ENCODE measurements at regions not wholly inside any gene's neighbourhood (a gene's known extent, or its start where the extent isn't known, plus 50 kb on each side); places are given as distances from the start of the nearest gene placed in this dataset.

- DNase-seq, result no peak
These were observed 150.2 kb downstream of the ACTBL2 start for GRCh38 chr5:57332361-57332760.

GRCh38 chr5:57327561-57328367, 153.9 kb downstream of the GPBP1 start:
- no peak for DNase-seq

DNA sequence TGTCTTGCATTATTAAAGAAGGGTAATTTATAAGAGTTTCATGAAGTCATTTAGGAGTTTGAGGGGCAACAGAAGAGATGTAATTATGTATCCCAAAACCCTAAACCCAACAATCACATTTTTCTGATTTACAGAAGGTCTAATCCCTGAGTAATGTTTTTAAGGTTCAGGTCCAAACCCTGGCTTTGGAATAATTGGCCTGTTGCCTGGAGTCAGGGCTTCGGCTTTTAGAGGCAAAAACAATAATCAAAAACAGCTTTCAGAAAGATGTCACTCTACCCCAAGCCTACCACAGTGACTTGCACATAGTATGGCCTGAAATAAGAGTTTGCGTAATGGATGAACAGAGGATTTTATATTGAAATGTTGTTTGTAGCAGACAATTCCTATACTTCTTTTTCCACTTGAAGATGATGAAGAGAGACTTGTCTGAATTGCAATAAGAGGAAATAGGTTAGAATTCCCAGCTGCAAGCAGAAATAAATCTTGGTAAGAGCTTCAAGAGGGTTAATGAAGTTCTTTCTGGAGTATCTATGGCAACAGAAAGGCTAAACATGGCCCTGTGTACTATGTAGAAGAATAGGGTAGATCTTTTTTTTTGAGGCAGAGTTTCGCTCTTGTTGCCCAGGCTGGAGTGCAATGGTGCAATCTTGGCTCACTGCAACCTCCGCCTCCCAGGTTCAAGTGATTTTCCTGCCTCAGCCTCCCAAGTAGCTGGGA, 152.0 kb downstream of the GPBP1 start:
- no peak for DNase-seq

- DNase-seq, result no peak
These were observed 151.0 kb downstream of the GPBP1 start for GRCh38 chr5:57324861-57325260.

DNA sequence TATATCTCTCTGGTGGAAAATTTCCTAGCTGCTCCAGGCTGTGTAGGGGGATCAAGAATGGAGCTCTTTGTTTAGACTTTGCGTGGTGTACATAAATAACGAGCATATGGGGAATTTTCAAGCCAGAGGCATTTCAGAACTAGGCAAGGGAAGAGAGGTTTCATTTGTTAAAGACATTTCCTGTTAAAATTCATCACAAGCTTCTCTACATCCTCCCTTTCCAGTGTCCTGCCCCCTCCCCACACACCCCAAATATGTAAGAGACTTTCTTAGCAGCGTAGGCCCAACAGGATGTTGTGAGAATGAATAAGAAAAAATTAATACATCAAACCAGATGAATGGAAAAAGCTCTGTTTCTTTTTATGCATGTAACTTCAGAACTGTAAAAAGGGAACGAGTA, 150.3 kb downstream of the GPBP1 start:
- no peak for DNase-seq

DNA sequence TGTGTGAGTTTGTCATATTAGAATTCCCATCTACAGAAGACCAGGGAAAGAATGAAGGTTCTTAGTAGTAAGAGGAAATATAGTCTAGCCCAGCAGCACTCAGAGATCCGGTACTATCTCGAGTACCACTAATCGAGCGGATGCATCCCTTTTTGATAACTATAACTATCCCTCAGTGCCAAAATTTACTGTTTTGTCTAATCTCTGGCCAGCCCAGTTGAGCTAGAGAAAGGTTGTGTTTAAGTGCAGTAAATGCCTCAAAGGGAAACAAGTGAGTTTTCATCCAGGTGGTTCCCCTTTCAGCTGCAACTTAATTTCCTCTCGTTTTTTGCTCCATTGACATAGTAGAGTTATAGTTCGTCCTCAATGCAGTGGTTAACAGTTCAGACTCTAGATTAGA, 146.7 kb downstream of the GPBP1 start:
- DNase-seq, result no peak

DNA sequence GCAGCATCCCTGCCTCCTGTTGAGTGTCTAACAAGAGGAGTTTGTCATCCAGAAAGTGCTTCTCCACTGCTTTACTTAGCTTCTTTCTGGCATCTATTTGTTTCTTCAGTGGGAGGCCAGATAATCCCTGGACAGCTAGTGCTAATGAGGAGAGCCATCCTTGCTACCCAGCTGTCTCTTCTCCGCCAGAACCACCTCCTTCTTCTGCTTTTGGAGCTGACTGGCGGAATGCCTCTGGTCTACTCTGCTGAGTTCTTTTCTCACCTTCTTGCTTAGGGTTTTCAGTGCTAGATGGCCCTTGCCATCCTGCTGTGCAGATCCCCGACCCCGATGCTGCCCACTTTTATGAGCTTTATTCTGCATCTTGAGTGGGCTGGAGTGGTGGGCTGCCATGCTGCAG, 145.8 kb downstream of the GPBP1 start:
- DNase-seq, result no peak

- no peak for DNase-seq
These were observed 144.4 kb downstream of the GPBP1 start for GRCh38 chr5:57318251-57318650.

DNA sequence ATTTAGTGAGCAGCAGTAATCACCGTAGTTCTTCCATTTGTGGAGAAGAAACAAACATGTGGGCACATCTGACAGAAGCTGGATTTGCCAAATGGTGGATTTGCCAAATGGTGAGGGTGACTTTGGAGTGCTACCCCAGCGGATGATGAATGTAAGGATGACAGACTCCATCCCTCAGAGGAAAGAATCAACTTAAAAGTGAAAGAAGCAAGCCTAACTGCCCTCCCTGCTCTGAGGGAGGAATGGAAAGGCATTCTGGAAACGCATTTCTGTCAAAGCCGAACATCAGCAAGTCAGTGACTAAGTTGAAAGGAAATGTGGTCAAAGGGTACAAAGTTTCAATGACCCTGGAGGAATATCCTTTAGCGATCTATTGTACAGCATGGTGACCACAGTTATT, 143.5 kb downstream of the GPBP1 start:
- no peak for DNase-seq

- DNase-seq, result no peak
These were observed 143.0 kb downstream of the GPBP1 start for GRCh38 chr5:57316798-57317327.

- DNase-seq, result no peak
These were observed 142.1 kb downstream of the GPBP1 start for GRCh38 chr5:57315941-57316340.

Measured in stimulated activated CD4-positive, alpha-beta T cell treated with anti-CD3 and anti-CD28 coated beads, Interleukin-4, amount 100 ng/mL, for 24 hours (primary cell).